ENCODE measurements at regions not wholly inside any gene's neighbourhood (a gene's known extent, or its start where the extent isn't known, plus 50 kb on each side); places are given as distances from the start of the nearest gene placed in this dataset.

- H3K4me3 ChIP-seq (ENCODE audit: low read depth, low read length) = no peak overlapping the region
- TF ChIP-seq, protein P1, sequence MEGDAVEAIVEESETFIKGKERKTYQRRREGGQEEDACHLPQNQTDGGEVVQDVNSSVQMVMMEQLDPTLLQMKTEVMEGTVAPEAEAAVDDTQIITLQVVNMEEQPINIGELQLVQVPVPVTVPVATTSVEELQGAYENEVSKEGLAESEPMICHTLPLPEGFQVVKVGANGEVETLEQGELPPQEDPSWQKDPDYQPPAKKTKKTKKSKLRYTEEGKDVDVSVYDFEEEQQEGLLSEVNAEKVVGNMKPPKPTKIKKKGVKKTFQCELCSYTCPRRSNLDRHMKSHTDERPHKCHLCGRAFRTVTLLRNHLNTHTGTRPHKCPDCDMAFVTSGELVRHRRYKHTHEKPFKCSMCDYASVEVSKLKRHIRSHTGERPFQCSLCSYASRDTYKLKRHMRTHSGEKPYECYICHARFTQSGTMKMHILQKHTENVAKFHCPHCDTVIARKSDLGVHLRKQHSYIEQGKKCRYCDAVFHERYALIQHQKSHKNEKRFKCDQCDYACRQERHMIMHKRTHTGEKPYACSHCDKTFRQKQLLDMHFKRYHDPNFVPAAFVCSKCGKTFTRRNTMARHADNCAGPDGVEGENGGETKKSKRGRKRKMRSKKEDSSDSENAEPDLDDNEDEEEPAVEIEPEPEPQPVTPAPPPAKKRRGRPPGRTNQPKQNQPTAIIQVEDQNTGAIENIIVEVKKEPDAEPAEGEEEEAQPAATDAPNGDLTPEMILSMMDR (IDR thresholded peaks at IDR 0.05) = no peak
- H2AFZ ChIP-seq = no peak overlapping the region
- no peaks in the 10 kb centered on the region for H3K79me2 ChIP-seq
- no peaks in the 10 kb centered on the region for H3K4me1 ChIP-seq
- H3K27me3 ChIP-seq (ENCODE audit: control insufficient read depth, insufficient read depth, low read length) = no peaks in the 10 kb centered on the region
- no peaks in the 10 kb centered on the region for H3K36me3 ChIP-seq (ENCODE audit: control insufficient read depth, insufficient read depth, low read length)
- H3K27ac ChIP-seq = no peak overlapping the region
- H3K9me3 ChIP-seq (ENCODE audit: control insufficient read depth, low read length) = no peaks in the 10 kb centered on the region
- H3K4me2 ChIP-seq (ENCODE audit: low read length) = no peak overlapping the region
- H3K9ac ChIP-seq = no peak overlapping the region
Measured at GRCh38 chr20:51321343-51322163, 221.0 kb downstream of the NFATC2 start.

- Histone ChIP-seq H2AFZ (no peak overlapping the region), H3K9me3 (ENCODE audit: control insufficient read depth, low read length) (no peaks in the 10 kb centered on the region), H3K4me3 (ENCODE audit: low read depth, low read length) (no peak overlapping the region), H3K4me1 (no peaks in the 10 kb centered on the region), H3K27me3 (ENCODE audit: control insufficient read depth, insufficient read depth, low read length) (no peaks in the 10 kb centered on the region), H3K27ac (no peak overlapping the region), H3K36me3 (ENCODE audit: control insufficient read depth, insufficient read depth, low read length) (no peaks in the 10 kb centered on the region), H3K9ac (no peak overlapping the region), H3K4me2 (ENCODE audit: low read length) (no peak overlapping the region), H3K79me2 (no peaks in the 10 kb centered on the region)
- TF ChIP-seq, protein P1 (IDR thresholded peaks at IDR 0.05) = no peak
Measured at GRCh38 chr20:51319522-51319921, 223.0 kb downstream of the NFATC2 start.

DNA sequence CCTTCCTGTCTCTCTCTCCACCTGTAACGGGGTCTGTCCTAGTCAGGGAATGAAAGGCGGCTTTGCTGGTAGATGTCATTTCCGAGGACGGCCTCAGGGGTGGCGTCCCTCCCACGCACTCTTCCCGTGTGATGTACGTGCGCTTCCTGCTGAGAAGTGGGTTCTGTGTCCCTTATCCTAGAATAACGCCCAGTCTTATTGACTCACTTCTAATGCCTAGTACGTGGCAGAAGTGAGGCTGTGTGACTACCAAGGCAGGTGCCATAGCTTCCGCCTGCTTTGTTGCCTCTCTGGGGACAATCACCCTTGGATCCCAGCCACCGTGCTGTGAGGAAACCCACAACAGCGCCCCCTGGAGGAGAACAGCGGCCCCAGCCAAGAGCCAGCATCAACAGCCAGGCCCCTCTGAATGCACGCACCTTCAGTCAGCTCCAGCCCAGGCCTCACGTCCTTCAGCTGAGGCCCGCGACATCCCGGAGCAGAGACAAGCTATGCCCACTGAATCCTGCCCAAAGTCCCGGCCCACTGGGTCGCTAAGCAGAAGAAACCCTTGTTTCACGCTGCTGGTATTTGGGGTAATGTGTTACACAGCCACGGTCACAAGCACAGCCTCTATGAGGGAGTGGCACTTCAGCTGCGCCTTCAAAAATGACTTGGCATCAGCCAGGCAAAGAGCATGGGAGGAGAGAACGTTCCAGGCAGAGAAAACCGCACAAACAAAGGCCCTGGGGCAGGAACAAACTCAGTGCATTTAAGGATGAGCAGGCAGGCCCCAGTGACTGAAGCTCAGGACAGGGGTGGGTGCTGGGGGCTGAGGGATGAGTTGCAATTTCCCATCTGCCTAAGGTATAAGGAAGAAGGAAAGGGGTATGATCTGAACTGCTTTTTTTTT lies 224.2 kb downstream of the NFATC2 start:
- Histone ChIP-seq H3K9me3 (ENCODE audit: control insufficient read depth, low read length) (no peaks in the 10 kb centered on the region), H3K27ac (no peak overlapping the region), H3K27me3 (ENCODE audit: control insufficient read depth, insufficient read depth, low read length) (no peaks in the 10 kb centered on the region), H3K79me2 (no peaks in the 10 kb centered on the region), H3K4me3 (ENCODE audit: low read depth, low read length) (no peak overlapping the region), H3K36me3 (ENCODE audit: control insufficient read depth, insufficient read depth, low read length) (no peaks in the 10 kb centered on the region), H3K4me2 (ENCODE audit: low read length) (no peak overlapping the region), H3K9ac (no peak overlapping the region), H2AFZ (no peak overlapping the region), H3K4me1 (no peaks in the 10 kb centered on the region)
- TF ChIP-seq, protein P1 (IDR thresholded peaks at IDR 0.05) = peak; percentile 18

DNA sequence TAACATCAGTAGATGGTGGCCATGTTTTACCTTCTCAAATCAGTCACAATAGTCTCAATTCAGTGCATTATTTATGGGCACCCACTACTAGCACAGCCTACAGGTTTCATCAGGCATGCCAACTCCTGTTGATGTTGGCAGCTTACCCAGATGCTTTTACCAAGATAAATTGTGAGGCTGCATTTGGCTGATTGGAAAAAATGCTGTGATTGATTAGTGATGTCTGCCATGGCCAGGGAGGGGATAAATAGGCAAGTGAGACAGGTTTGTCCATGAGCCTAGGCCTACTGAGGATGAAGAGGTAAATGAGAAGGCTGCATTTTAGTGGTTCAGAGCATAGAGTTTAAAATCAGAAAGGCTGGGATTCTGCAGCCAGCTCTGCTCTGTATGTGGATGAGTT lies 227.1 kb downstream of the NFATC2 start:
- TF ChIP-seq, protein P1 (IDR thresholded peaks at IDR 0.05) = no peak
- Histone ChIP-seq H3K79me2 (no peaks in the 10 kb centered on the region), H3K4me3 (ENCODE audit: low read depth, low read length) (no peak overlapping the region), H3K9ac (no peak overlapping the region), H2AFZ (no peak overlapping the region), H3K27ac (no peak overlapping the region), H3K27me3 (ENCODE audit: control insufficient read depth, insufficient read depth, low read length) (no peaks in the 10 kb centered on the region), H3K9me3 (ENCODE audit: control insufficient read depth, low read length) (no peaks in the 10 kb centered on the region), H3K4me1 (peaks cover 10% of the 10 kb centered on the region), H3K4me2 (ENCODE audit: low read length) (no peak overlapping the region), H3K36me3 (ENCODE audit: control insufficient read depth, insufficient read depth, low read length) (no peaks in the 10 kb centered on the region)

Data from parathyroid adenoma (tissue), 2 donors.